ENCODE measurements at regions not wholly inside any gene's neighbourhood (a gene's known extent, or its start where the extent isn't known, plus 50 kb on each side); places are given as distances from the start of the nearest gene placed in this dataset.

DNA sequence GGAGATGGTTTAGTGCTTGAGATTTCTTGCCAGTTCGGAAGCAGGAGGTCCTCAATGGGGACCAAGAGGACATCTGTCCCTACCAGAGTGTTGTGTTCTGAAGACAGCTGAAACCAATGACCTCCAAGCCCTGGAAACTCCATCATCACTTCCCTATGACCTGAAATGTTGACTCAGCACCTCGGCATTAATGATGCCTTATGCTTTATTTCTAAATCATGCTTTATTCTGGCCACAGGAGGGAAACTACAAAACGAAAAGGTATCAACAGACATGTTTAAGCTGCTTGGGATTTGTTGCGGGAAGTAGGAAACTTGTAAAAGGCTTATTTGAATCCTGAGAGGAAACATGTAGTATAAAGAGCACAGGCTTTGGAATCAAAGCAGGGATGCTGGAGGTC, 389.1 kb upstream of the CHD6 start:
- TF ChIP-seq CEBPB (IDR thresholded peaks at IDR 0.05; ENCODE audit: low read depth) (no peak), FOSL1 (IDR thresholded peaks at IDR 0.05; ENCODE audit: low read depth) (no peak), EZH2phosphoT487 (IDR thresholded peaks at IDR 0.05; ENCODE audit: borderline replicate concordance) (no peak), ZNF274 (IDR thresholded peaks at IDR 0.05; ENCODE audit: low read depth, low read length) (no peak), JUND (IDR thresholded peaks at IDR 0.05) (no peak), EZH2 (IDR thresholded peaks at IDR 0.05) (no peak), ATF3 (IDR thresholded peaks at IDR 0.05) (no peak), CBX3 (IDR thresholded peaks at IDR 0.05; ENCODE audit: low read depth) (no peak), SIN3A (IDR thresholded peaks at IDR 0.05; ENCODE audit: low read depth) (no peak), POLR2AphosphoS5 (IDR thresholded peaks at IDR 0.05; ENCODE audit: low read depth, low read length) (no peak)
- TF ChIP-seq, protein P1, sequence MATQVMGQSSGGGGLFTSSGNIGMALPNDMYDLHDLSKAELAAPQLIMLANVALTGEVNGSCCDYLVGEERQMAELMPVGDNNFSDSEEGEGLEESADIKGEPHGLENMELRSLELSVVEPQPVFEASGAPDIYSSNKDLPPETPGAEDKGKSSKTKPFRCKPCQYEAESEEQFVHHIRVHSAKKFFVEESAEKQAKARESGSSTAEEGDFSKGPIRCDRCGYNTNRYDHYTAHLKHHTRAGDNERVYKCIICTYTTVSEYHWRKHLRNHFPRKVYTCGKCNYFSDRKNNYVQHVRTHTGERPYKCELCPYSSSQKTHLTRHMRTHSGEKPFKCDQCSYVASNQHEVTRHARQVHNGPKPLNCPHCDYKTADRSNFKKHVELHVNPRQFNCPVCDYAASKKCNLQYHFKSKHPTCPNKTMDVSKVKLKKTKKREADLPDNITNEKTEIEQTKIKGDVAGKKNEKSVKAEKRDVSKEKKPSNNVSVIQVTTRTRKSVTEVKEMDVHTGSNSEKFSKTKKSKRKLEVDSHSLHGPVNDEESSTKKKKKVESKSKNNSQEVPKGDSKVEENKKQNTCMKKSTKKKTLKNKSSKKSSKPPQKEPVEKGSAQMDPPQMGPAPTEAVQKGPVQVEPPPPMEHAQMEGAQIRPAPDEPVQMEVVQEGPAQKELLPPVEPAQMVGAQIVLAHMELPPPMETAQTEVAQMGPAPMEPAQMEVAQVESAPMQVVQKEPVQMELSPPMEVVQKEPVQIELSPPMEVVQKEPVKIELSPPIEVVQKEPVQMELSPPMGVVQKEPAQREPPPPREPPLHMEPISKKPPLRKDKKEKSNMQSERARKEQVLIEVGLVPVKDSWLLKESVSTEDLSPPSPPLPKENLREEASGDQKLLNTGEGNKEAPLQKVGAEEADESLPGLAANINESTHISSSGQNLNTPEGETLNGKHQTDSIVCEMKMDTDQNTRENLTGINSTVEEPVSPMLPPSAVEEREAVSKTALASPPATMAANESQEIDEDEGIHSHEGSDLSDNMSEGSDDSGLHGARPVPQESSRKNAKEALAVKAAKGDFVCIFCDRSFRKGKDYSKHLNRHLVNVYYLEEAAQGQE (IDR thresholded peaks at IDR 0.05; ENCODE audit: low read depth), result no peak
- no peak for DNase-seq (ENCODE audit: low read depth, low spot score)
- ChIA-PET POLR2A (no interaction called here), RAD21 (ENCODE audit: low non-redundant PET in 1 of 2, low total read pairs in 2 of 2, uncharacterized antibody in 2 of 2, unreplicated experiment in 2 of 2) (no interaction called here), CTCF (no interaction called here)
- no peak for ATAC-seq
- H3K4me1 ChIP-seq (ENCODE audit: control insufficient read depth in 1 of 2, insufficient read depth in 2 of 2, low read length in 2 of 2), result no peaks in the 10 kb centered on the region
- H3K4me2 ChIP-seq (ENCODE audit: low read length), result no peak overlapping the region
- no peak overlapping the region for H3K27ac ChIP-seq (ENCODE audit: low read depth, low read length)
- intact Hi-C loops (cut with micrococcal nuclease), result no loop called here
- H3K36me3 ChIP-seq (ENCODE audit: control insufficient read depth in 1 of 2, insufficient read depth in 2 of 2, low read length in 2 of 2), result no peaks in the 10 kb centered on the region
- no peaks in the 10 kb centered on the region for H4K20me1 ChIP-seq (ENCODE audit: insufficient read depth)
- no peaks in the 10 kb centered on the region for H3K9me2 ChIP-seq (ENCODE audit: insufficient read depth)
- no peak overlapping the region for H2AFZ ChIP-seq (ENCODE audit: low read depth, low read length, poor library complexity, severe bottlenecking)
- H3K9me3 ChIP-seq (ENCODE audit: control insufficient read depth in 1 of 2, insufficient read depth in 1 of 2, low read depth in 1 of 2, low read length in 2 of 2), result peaks cover 2 to 3% of the 10 kb centered on the region in 2 experiments; a peak in 2 of 4 replicates
- H3K79me2 ChIP-seq (ENCODE audit: insufficient read depth, low read length), result no peaks in the 10 kb centered on the region
- no peaks in the 10 kb centered on the region for H3K27me3 ChIP-seq (ENCODE audit: insufficient read depth, low read length)
- H3K4me3 ChIP-seq (replicated peaks in 1 of 2; ENCODE audit: low read depth in 1 of 2, low read length in 2 of 2), result no peak overlapping the region
- no peak overlapping the region for H3K9ac ChIP-seq (ENCODE audit: low read length)
- no TSS peak for BruUV-seq (replicated peaks)
